HepG2 (cell line): ENCODE measurements at regions not wholly inside any gene's neighbourhood (a gene's known extent, or its start where the extent isn't known, plus 50 kb on each side); places are given as distances from the start of the nearest gene placed in this dataset.

Experiments
- ATAC-seq: fragments of 200-7000 bp; cut with Tn5 transposase; 3 replicates; pipeline ENCODE4 v1.9.1; 2020; ENCODE audit warnings: mild to moderate bottlenecking, moderate library complexity
- BruUV-seq: library from RNA; stranded (reverse); fragments of 400-500 nt; replicated peaks from 2 replicates; lab custom pipeline; 2021; lab: Mats Ljungman, UMichigan
- CTCF ChIA-PET: fragments of 300-600 bp; formaldehyde crosslinking; extraction: SDS; loops from one replicate; lab custom pipeline; 2021; ENCODE audit warnings: low total read pairs, inconsistent platforms, low intra/inter-chr PET ratio; lab: Yijun Ruan, JAX
- POLR2A ChIA-PET: fragments of 350-600 bp; sonication (Branson Sonifier 250); formaldehyde crosslinking; loops from one replicate; lab custom pipeline; 2020; ENCODE audit warnings: antibody characterized with exemption, inconsistent platforms; lab: Yijun Ruan, JAX
- DNase-seq: peaks from one replicate; pipeline ENCODE4 v3.0.0-alpha.2; 2015; ENCODE audit warnings: low spot score
- FAIRE-seq: peaks from 3 replicates; lab custom pipeline; 2011; peaks lifted over from hg19 to GRCh38; lab: Jason Lieb, UNC
- H2AFZ ChIP-seq: one replicate; pipeline ENCODE4 v1.6.1; 2011; ENCODE audit warnings: low read length, inconsistent platforms
- H3K27ac ChIP-seq: fragments of 300-600 bp; 3 replicates; pipeline ENCODE4 v1.8.0; 2011; ENCODE audit warnings: mixed run types, mild to moderate bottlenecking, mixed read lengths, low read length, inconsistent platforms; ENCODE audit not compliant: insufficient read depth; ENCODE audit errors: extremely low read length
- H3K27me3 ChIP-seq, 2 experiments: fragments of 200-600 bp in 1 of 2; 2 replicates in 1 of 2; 3 replicates in 1 of 2; pipeline versions ENCODE4 v1.6.0 to v1.8.0; 2011; ENCODE audit warnings: low read length in 2 of 2, mild to moderate bottlenecking in 2 of 2, moderate library complexity in 2 of 2, inconsistent platforms in 1 of 2; ENCODE audit not compliant: insufficient read depth in 2 of 2, control insufficient read depth in 1 of 2
- H3K36me3 ChIP-seq, 2 experiments: fragments of 200-600 bp in 1 of 2; replicated peaks in 1 of 2; 2 replicates in 1 of 2; 3 replicates in 1 of 2; pipeline versions ENCODE4 v1.5.1 to v1.8.0; 2011; ENCODE audit warnings: low read length in 2 of 2, inconsistent platforms in 1 of 2; ENCODE audit not compliant: insufficient read depth in 2 of 2, control insufficient read depth in 1 of 2
- H3K4me1 ChIP-seq: 2 replicates; pipeline ENCODE4 v1.5.1; 2012; ENCODE audit warnings: low read length, inconsistent platforms; ENCODE audit not compliant: insufficient read depth
- H3K4me2 ChIP-seq: 2 replicates; pipeline ENCODE4 v1.6.0; 2011; ENCODE audit warnings: low read depth, low read length, inconsistent platforms
- H3K4me3 ChIP-seq, 3 experiments: fragments of 200-600 bp in 1 of 3; sonication (generic), shearing (Covaris generic) in 1 of 3; replicated peaks in 1 of 3; 2 replicates each; pipeline ENCODE4 v1.5.1; 2011 to 2016; ENCODE audit warnings: low read length in 3 of 3, inconsistent platforms in 2 of 3, low read depth in 2 of 3, mild to moderate bottlenecking in 2 of 3, control low read depth in 1 of 3, mixed read lengths in 1 of 3; ENCODE audit not compliant: insufficient read depth in 1 of 3
- H3K79me2 ChIP-seq: one replicate; pipeline ENCODE4 v1.6.1; 2011; ENCODE audit warnings: low read length, inconsistent platforms; ENCODE audit not compliant: insufficient read depth
- H3K9ac ChIP-seq: 2 replicates; pipeline ENCODE4 v1.6.0; 2011; ENCODE audit warnings: mild to moderate bottlenecking, low read depth, low read length, inconsistent platforms; ENCODE audit not compliant: insufficient read depth
- H3K9me3 ChIP-seq: 2 replicates; pipeline ENCODE4 v1.5.1; 2012; ENCODE audit warnings: mild to moderate bottlenecking, low read length
- H4K20me1 ChIP-seq: 2 replicates; pipeline ENCODE4 v1.6.0; 2011; ENCODE audit warnings: inconsistent platforms, mild to moderate bottlenecking, low read length, moderate library complexity; ENCODE audit not compliant: insufficient read depth
- ATF4 ChIP-seq, 2 experiments: fragments of 450-650 bp in 1 of 2; sonication (generic) in 1 of 2; formaldehyde crosslinking; IDR thresholded peaks; 2 replicates each; pipeline versions ENCODE4 v1.5.0 to v1.8.0; 2020 to 2022; ENCODE audit warnings: mild to moderate bottlenecking in 1 of 2, missing genetic modification reagents in 1 of 2
- MYNN ChIP-seq: sonication (generic); formaldehyde crosslinking; IDR thresholded peaks from 2 replicates; pipeline ENCODE4 v1.4.0; 2020; ENCODE audit warnings: mild to moderate bottlenecking, low read depth, missing genetic modification reagents
- NFATC3 ChIP-seq: sonication (generic); formaldehyde crosslinking; IDR thresholded peaks from 2 replicates; pipeline ENCODE4 v1.5.1; 2020; ENCODE audit warnings: mild to moderate bottlenecking, missing genetic modification reagents
- RCOR2 ChIP-seq: IDR thresholded peaks from 2 replicates; pipeline ENCODE4 v1.6.1; 2016; ENCODE audit warnings: missing biosample characterization, missing genetic modification reagents
- SCMH1 ChIP-seq: sonication (generic); formaldehyde crosslinking; IDR thresholded peaks from 2 replicates; pipeline ENCODE4 v1.9.0; 2021; ENCODE audit warnings: missing genetic modification reagents, mild to moderate bottlenecking, borderline replicate concordance
- SMC3 ChIP-seq: IDR thresholded peaks from 2 replicates; pipeline ENCODE4 v1.6.1; 2011; ENCODE audit warnings: low read length, improper control_type of control experiment
- TFDP1 ChIP-seq: IDR thresholded peaks from 2 replicates; pipeline ENCODE4 v1.6.1; 2016; ENCODE audit warnings: missing compliant biosample characterization, missing genetic modification reagents, borderline replicate concordance
- YY1 ChIP-seq: IDR thresholded peaks from 2 replicates; pipeline ENCODE4 v1.6.1; 2011; ENCODE audit warnings: low read length, low read depth, moderate library complexity, mild to moderate bottlenecking; ENCODE audit not compliant: insufficient read depth, insufficient replicate concordance
- ZEB1 ChIP-seq: IDR thresholded peaks from 2 replicates; pipeline ENCODE4 v1.6.1; 2012; ENCODE audit warnings: mild to moderate bottlenecking, low read depth, inconsistent platforms; ENCODE audit not compliant: insufficient replicate concordance
- ZNF329 ChIP-seq: sonication (generic); formaldehyde crosslinking; IDR thresholded peaks from 2 replicates; pipeline ENCODE4 v1.9.0; 2021; ENCODE audit warnings: low read depth, mild to moderate bottlenecking, missing genetic modification reagents
- ZNF772 ChIP-seq: sonication (generic); formaldehyde crosslinking; IDR thresholded peaks from 2 replicates; pipeline ENCODE4 v1.5.0; 2020; ENCODE audit warnings: mild to moderate bottlenecking, missing genetic modification reagents
- WGBS: methylation state at CpG from one replicate; pipeline ENCODE4 v1.1.6; 2017; ENCODE audit warnings: low lambda C conversion rate; 5-methylcytosine and 5-hydroxymethylcytosine counted together
- in situ Hi-C: cut with HindIII; loops from 2 replicates; pipeline ENCODE4 v1.10.0; 2017; ENCODE audit warnings: low pct_unique_long_range_greater_than_20kb; ENCODE audit not compliant: extremely low pct_ligation_motif_present
- intact Hi-C: fragments of 100-400 bp; cut with micrococcal nuclease; formaldehyde crosslinking; loops from one replicate; pipeline ENCODE4 v1.10.0; 2022; ENCODE audit not compliant: unreplicated experiment

GRCh38 chr3:117120014-117120413 is 410.4 kb downstream of the TUSC7 start:
- H3K9ac ChIP-seq, result no peak overlapping the region
- no peaks in the 10 kb centered on the region for H3K9me3 ChIP-seq
- in situ Hi-C loops, result no loop called here
- no peak overlapping the region for H3K4me2 ChIP-seq
- 0% methylated on average over 1 of the region's 1 CpG for WGBS
- H3K79me2 ChIP-seq, result no peaks in the 10 kb centered on the region
- no peak for TF ChIP-seq NFATC3 (CRISPR knock-in tag)
- no peak for TF ChIP-seq ZNF772
- TF ChIP-seq RCOR2 (CRISPR knock-in tag), result no peak
- no peak for TF ChIP-seq ZNF329 (CRISPR knock-in tag)
- TF ChIP-seq ATF4 (CRISPR knock-in tag; IDR thresholded peaks at IDR 0.05), result no peak
- no peak for TF ChIP-seq ZEB1
- TF ChIP-seq TFDP1 (CRISPR knock-in tag), result no peak
- no peak for TF ChIP-seq MYNN (CRISPR knock-in tag)
- TF ChIP-seq YY1, result no peak
- no peak for TF ChIP-seq SMC3
- TF ChIP-seq SCMH1, result no peak
- ChIA-PET CTCF (no interaction called here), POLR2A (no interaction called here)
- H3K27me3 ChIP-seq, result no peaks in the 10 kb centered on the region
- BruUV-seq, result no TSS peak
- no peaks in the 10 kb centered on the region for H3K4me1 ChIP-seq
- no peak for ATAC-seq
- no peak overlapping the region for H3K4me3 ChIP-seq
- DNase-seq, result no peak
- no peaks in the 10 kb centered on the region for H3K36me3 ChIP-seq
- H2AFZ ChIP-seq, result no peak overlapping the region
- intact Hi-C loops, result no loop called here
- no peak overlapping the region for H3K27ac ChIP-seq
- H4K20me1 ChIP-seq, result no peaks in the 10 kb centered on the region
- no peak for FAIRE-seq
